Osteocyte (in vitro differentiated cells): ENCODE measurements at regions not wholly inside any gene's neighbourhood (a gene's known extent, or its start where the extent isn't known, plus 50 kb on each side); places are given as distances from the start of the nearest gene placed in this dataset.

Source experiments
- DNase-seq: peaks from one replicate; pipeline ENCODE4 v3.0.0; 2021; ENCODE audit warnings: mixed read lengths; ENCODE audit not compliant: unreplicated experiment; ENCODE audit errors: extremely low spot score
- H3K27ac Mint-ChIP-seq: one replicate; pipeline ENCODE4 v1.8.0; 2021; ENCODE audit warnings: mild to moderate bottlenecking, mixed read lengths; ENCODE audit not compliant: unreplicated experiment
- H3K27me3 Mint-ChIP-seq: one replicate; pipeline ENCODE4 v1.8.0; 2021; ENCODE audit warnings: mixed read lengths; ENCODE audit not compliant: unreplicated experiment
- H3K36me3 Mint-ChIP-seq: one replicate; pipeline ENCODE4 v1.8.0; 2021; ENCODE audit warnings: mixed read lengths; ENCODE audit not compliant: unreplicated experiment
- H3K4me1 Mint-ChIP-seq: one replicate; pipeline ENCODE4 v1.8.0; 2021; ENCODE audit warnings: mixed read lengths; ENCODE audit not compliant: unreplicated experiment
- H3K4me3 Mint-ChIP-seq: one replicate; pipeline ENCODE4 v1.8.0; 2021; ENCODE audit warnings: mild to moderate bottlenecking, moderate library complexity, mixed read lengths; ENCODE audit not compliant: unreplicated experiment
- H3K9me3 Mint-ChIP-seq: one replicate; pipeline ENCODE4 v1.8.0; 2021; ENCODE audit warnings: mixed read lengths; ENCODE audit not compliant: unreplicated experiment
- CTCF ChIP-seq: fragments of 200-600 bp; sonication (generic); IDR thresholded peaks from 2 replicates; pipeline ENCODE4 v1.5.0; 2021; ENCODE audit warnings: antibody characterized with exemption, mild to moderate bottlenecking, moderate library complexity

- TF ChIP-seq CTCF, result no peak
- no peak overlapping the region for H3K4me3 Mint-ChIP-seq
- H3K36me3 Mint-ChIP-seq, result no peaks in the 10 kb centered on the region
- no peaks in the 10 kb centered on the region for H3K27me3 Mint-ChIP-seq
- peaks cover 18% of the 10 kb centered on the region for H3K9me3 Mint-ChIP-seq
- no peak overlapping the region for H3K27ac Mint-ChIP-seq
- peak; percentile 72 for DNase-seq
- no peaks in the 10 kb centered on the region for H3K4me1 Mint-ChIP-seq
These were observed 103.6 kb upstream of the CELF4 start for GRCh38 chr18:37668971-37669747.

- H3K4me3 Mint-ChIP-seq, result no peak overlapping the region
These were observed 102.2 kb upstream of the CELF4 start for GRCh38 chr18:37667836-37668235.

DNA sequence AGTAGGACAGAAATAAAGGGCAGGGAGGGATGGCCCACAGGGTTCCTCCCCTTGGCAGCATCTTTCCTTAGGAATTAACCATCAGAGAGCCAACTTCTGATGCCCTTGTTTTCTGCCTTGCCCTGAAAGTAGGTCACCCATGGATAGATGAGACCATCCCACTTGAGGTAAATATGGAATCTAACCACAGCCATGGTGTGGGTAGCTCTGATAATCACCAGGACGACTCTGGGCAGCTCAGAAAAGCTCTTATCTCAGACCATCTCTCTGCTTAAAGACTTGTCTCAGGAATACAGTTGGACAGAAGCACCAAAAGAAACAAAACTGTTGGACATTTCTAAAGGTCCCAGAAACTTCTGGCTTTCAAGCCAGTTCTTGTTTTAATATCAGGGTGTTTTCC, 101.4 kb upstream of the CELF4 start:
- no peaks in the 10 kb centered on the region for H3K27me3 Mint-ChIP-seq
- no peaks in the 10 kb centered on the region for H3K36me3 Mint-ChIP-seq
- no peak overlapping the region for H3K4me3 Mint-ChIP-seq
- DNase-seq, result no peak
- peaks cover 22% of the 10 kb centered on the region for H3K9me3 Mint-ChIP-seq
- H3K27ac Mint-ChIP-seq, result no peak overlapping the region
- TF ChIP-seq CTCF, result no peak
- H3K4me1 Mint-ChIP-seq, result no peaks in the 10 kb centered on the region

More at GRCh38 chr18:37667836-37668235, 102.2 kb upstream of the CELF4 start:
- Mint-ChIP-seq H3K9me3 (peaks cover 17% of the 10 kb centered on the region), H3K27ac (no peak overlapping the region), H3K4me1 (no peaks in the 10 kb centered on the region), H3K27me3 (no peaks in the 10 kb centered on the region), H3K36me3 (no peaks in the 10 kb centered on the region)
- DNase-seq, result no peak
- TF ChIP-seq CTCF, result no peak

GRCh38 chr18:37666451-37666850, 100.9 kb upstream of the CELF4 start:
- H3K4me3 Mint-ChIP-seq, result no peak overlapping the region
- H3K4me1 Mint-ChIP-seq, result no peaks in the 10 kb centered on the region
- no peak for DNase-seq
- no peak overlapping the region for H3K27ac Mint-ChIP-seq
- no peaks in the 10 kb centered on the region for H3K36me3 Mint-ChIP-seq
- no peaks in the 10 kb centered on the region for H3K27me3 Mint-ChIP-seq
- H3K9me3 Mint-ChIP-seq, result peaks cover 27% of the 10 kb centered on the region
- TF ChIP-seq CTCF, result no peak

DNA sequence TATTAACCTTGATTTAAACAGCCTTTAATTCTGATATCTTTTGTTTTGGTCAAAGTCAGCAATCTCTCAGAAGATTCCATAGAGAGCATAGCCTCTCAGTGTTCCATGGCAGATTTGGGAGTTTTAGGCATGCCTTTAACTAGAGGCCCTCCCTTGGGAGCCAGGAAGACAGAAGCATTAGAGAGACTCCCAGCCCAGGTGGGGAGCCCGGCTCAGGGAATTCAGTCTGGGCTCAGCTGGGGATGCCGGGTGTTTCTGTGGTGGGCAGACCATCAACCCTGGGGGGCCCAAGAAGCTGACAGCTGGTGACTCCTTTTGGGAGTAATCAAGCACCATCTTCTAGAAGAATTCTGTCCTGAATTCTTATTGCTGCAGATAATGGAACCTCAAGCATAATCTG, 99.7 kb upstream of the CELF4 start:
- Mint-ChIP-seq H3K4me3 (no peak overlapping the region), H3K9me3 (peaks cover 22% of the 10 kb centered on the region), H3K27ac (no peak overlapping the region), H3K36me3 (no peaks in the 10 kb centered on the region), H3K4me1 (no peaks in the 10 kb centered on the region), H3K27me3 (no peaks in the 10 kb centered on the region)
- DNase-seq, result peak; percentile 63
- no peak for TF ChIP-seq CTCF
